ENCODE measurements at regions not wholly inside any gene's neighbourhood (a gene's known extent, or its start where the extent isn't known, plus 50 kb on each side); places are given as distances from the start of the nearest gene placed in this dataset.

- H3F3A ChIP-seq (ENCODE audit: insufficient read depth), result no peaks in the 10 kb centered on the region
- H3K4me3 ChIP-seq (ENCODE audit: insufficient read depth, low read length, poor library complexity, severe bottlenecking), result no peak overlapping the region
- H3K36me3 ChIP-seq (ENCODE audit: low read length), result no peaks in the 10 kb centered on the region
- H3K4me2 ChIP-seq (ENCODE audit: low read depth, low read length, poor library complexity, severe bottlenecking), result no peak overlapping the region
- no peaks in the 10 kb centered on the region for H3K27me3 ChIP-seq (ENCODE audit: low read length)
- no peaks in the 10 kb centered on the region for H3K79me2 ChIP-seq (ENCODE audit: insufficient read depth, low read length)
- no peaks in the 10 kb centered on the region for H3K9me2 ChIP-seq (replicated peaks; ENCODE audit: insufficient read depth, low read length)
- H3K9me3 ChIP-seq (ENCODE audit: insufficient read depth, low read length), result no peaks in the 10 kb centered on the region
- no peaks in the 10 kb centered on the region for H4K20me1 ChIP-seq (ENCODE audit: low read depth, low read length)
- no peak overlapping the region for H3K27ac ChIP-seq (ENCODE audit: low read depth, low read length)
- no peak for TF ChIP-seq EZH2phosphoT487 (conservative IDR thresholded peaks at IDR 0.05; ENCODE audit: low read length)
- TF ChIP-seq, protein P1, sequence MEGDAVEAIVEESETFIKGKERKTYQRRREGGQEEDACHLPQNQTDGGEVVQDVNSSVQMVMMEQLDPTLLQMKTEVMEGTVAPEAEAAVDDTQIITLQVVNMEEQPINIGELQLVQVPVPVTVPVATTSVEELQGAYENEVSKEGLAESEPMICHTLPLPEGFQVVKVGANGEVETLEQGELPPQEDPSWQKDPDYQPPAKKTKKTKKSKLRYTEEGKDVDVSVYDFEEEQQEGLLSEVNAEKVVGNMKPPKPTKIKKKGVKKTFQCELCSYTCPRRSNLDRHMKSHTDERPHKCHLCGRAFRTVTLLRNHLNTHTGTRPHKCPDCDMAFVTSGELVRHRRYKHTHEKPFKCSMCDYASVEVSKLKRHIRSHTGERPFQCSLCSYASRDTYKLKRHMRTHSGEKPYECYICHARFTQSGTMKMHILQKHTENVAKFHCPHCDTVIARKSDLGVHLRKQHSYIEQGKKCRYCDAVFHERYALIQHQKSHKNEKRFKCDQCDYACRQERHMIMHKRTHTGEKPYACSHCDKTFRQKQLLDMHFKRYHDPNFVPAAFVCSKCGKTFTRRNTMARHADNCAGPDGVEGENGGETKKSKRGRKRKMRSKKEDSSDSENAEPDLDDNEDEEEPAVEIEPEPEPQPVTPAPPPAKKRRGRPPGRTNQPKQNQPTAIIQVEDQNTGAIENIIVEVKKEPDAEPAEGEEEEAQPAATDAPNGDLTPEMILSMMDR (IDR thresholded peaks at IDR 0.05; ENCODE audit: insufficient read depth, low read length, poor library complexity, severe bottlenecking), result no peak
- no peak overlapping the region for H2AFZ ChIP-seq (ENCODE audit: low read depth, low read length, severe bottlenecking)
- H3K9ac ChIP-seq (ENCODE audit: low read length), result no peak overlapping the region
Observed at GRCh38 chr16:9235867-9236266, 144.4 kb downstream of the HAPSTR1 start.

DNA sequence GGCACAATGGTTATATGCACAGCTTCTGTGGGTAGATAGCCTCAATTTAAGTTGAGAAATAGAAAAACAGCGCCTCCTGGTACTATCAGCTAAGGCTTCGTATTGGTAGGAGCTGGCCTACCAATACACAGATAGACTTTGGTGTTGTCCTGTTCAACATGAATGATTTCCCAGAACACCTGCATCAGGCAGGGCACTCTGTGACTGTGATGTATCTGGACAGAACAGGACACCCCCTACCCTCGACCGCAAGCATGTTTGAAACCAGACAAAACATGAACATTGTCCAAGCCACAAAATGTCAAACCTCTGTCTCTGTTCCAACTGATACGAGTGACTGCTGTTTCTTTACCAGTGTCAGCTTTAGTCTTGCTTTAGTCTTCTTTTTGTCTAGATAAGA is 144.9 kb downstream of the HAPSTR1 start:
- H3K4me3 ChIP-seq (ENCODE audit: insufficient read depth, low read length, poor library complexity, severe bottlenecking), result no peak overlapping the region
- no peak overlapping the region for H3K9ac ChIP-seq (ENCODE audit: low read length)
- H3K9me3 ChIP-seq (ENCODE audit: insufficient read depth, low read length), result no peaks in the 10 kb centered on the region
- no peak overlapping the region for H3K27ac ChIP-seq (ENCODE audit: low read depth, low read length)
- no peaks in the 10 kb centered on the region for H3K27me3 ChIP-seq (ENCODE audit: low read length)
- H3K9me2 ChIP-seq (replicated peaks; ENCODE audit: insufficient read depth, low read length), result no peaks in the 10 kb centered on the region
- no peaks in the 10 kb centered on the region for H4K20me1 ChIP-seq (ENCODE audit: low read depth, low read length)
- H3K4me2 ChIP-seq (ENCODE audit: low read depth, low read length, poor library complexity, severe bottlenecking), result no peak overlapping the region
- TF ChIP-seq, protein P1 (IDR thresholded peaks at IDR 0.05; ENCODE audit: insufficient read depth, low read length, poor library complexity, severe bottlenecking), result no peak
- no peak for TF ChIP-seq EZH2phosphoT487 (conservative IDR thresholded peaks at IDR 0.05; ENCODE audit: low read length)
- no peaks in the 10 kb centered on the region for H3F3A ChIP-seq (ENCODE audit: insufficient read depth)
- no peak overlapping the region for H2AFZ ChIP-seq (ENCODE audit: low read depth, low read length, severe bottlenecking)
- H3K36me3 ChIP-seq (ENCODE audit: low read length), result no peaks in the 10 kb centered on the region
- H3K79me2 ChIP-seq (ENCODE audit: insufficient read depth, low read length), result no peaks in the 10 kb centered on the region

DNA sequence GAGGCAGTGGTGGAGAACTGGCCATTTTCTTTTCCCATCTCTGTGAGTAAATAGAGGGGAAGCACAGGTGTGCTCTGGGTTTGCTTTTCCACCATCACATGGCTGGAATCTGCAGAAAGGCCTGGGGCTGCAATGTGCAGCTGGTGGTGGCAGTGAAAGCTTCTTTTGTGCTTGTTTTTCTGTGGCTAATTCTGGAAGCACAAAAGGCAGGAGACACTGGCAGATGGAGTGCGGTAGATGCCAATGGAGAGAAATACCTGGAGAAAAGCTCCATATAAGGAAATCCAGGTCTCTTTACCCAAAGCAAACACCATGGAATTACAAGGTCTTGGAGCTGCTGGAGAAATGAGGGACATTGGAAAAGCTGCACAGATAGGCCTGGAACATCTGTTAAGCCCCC is 146.9 kb downstream of the HAPSTR1 start:
- TF ChIP-seq EZH2phosphoT487 (conservative IDR thresholded peaks at IDR 0.05; ENCODE audit: low read length), result no peak
- TF ChIP-seq, protein P1 (IDR thresholded peaks at IDR 0.05; ENCODE audit: insufficient read depth, low read length, poor library complexity, severe bottlenecking), result no peak
- Histone ChIP-seq H3K4me3 (ENCODE audit: insufficient read depth, low read length, poor library complexity, severe bottlenecking) (no peak overlapping the region), H3K9me3 (ENCODE audit: insufficient read depth, low read length) (no peaks in the 10 kb centered on the region), H3K36me3 (ENCODE audit: low read length) (no peaks in the 10 kb centered on the region), H2AFZ (ENCODE audit: low read depth, low read length, severe bottlenecking) (no peak overlapping the region), H3K79me2 (ENCODE audit: insufficient read depth, low read length) (no peaks in the 10 kb centered on the region), H3K27ac (ENCODE audit: low read depth, low read length) (no peak overlapping the region), H3F3A (ENCODE audit: insufficient read depth) (no peaks in the 10 kb centered on the region), H3K27me3 (ENCODE audit: low read length) (no peaks in the 10 kb centered on the region), H3K9ac (ENCODE audit: low read length) (no peak overlapping the region), H4K20me1 (ENCODE audit: low read depth, low read length) (no peaks in the 10 kb centered on the region), H3K9me2 (replicated peaks; ENCODE audit: insufficient read depth, low read length) (no peaks in the 10 kb centered on the region), H3K4me2 (ENCODE audit: low read depth, low read length, poor library complexity, severe bottlenecking) (no peak overlapping the region)
